TTC549 (cell line): ENCODE measurements at regions not wholly inside any gene's neighbourhood (a gene's known extent, or its start where the extent isn't known, plus 50 kb on each side); places are given as distances from the start of the nearest gene placed in this dataset.
A peak's percentile ranks its signal among the peaks of the same experiment; 100 is the strongest.

Experiments
- FAIRE-seq: peaks from 2 replicates; lab custom pipeline; 2012; peaks lifted over from hg19 to GRCh38; lab: Jason Lieb, UNC

- no peak for FAIRE-seq
Observed at GRCh38 chr1:96002969-96003964, 718.3 kb upstream of the PTBP2 start.

GRCh38 chr1:96009831-96010434 lies 711.7 kb upstream of the PTBP2 start:
- FAIRE-seq: no peak

DNA sequence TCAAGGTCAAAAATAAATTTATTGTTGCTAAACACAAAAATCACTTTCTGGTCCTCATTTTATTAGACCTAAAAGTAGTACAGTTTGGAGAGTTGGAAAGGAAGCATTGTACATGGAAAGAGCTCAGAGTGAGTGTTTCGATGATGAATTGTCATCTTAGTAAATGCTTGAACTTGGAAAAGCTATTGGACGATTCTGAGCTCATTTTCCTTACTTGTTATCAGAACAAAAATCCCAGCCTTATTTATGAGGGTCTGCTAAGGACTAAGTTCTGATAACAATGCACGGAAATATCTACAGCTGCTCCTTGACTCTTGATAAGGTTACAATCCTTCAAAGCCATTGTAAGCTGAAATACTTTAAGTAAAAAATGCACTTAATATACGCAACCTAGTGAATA lies 710.0 kb upstream of the PTBP2 start:
- no peak for FAIRE-seq

- no peak for FAIRE-seq
Observed at GRCh38 chr1:96016219-96016618, 705.4 kb upstream of the PTBP2 start.

DNA sequence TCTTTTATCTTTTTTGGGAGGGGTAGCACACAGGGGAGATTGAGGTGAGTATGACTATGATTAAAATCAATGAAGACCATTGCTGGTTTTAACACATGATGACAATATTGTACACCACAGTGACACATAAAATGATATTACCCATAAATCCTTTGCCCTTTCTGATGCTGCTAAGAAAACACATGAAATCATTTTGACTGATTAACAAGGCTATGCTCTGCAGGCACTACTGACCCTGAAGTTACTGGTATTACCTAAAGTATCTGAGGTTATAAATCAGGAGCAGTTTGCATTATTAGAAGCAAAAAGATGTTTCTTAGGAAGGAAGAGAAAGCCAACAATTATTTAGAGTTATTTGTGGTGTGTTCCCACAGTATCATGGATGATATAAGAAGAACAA lies 701.2 kb upstream of the PTBP2 start:
- FAIRE-seq: no peak

DNA sequence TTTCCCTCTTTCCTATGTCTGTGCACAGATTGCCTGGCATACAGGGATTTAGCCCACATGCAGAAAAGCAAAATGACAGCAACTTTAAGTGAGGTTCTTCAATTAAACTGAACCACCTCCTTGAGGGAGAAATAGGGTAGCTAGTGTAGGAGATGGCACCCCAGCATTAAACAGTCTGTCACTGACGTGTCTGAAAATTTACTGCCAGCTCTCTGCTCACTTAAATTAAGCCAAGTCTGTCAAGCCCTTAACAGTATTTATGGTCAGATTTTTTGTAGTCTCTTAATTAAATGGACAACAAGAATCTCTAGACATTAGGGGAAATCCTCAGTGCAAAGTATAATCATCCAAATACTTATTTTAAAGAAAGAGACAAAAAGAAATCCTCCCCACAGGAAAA lies 696.5 kb upstream of the PTBP2 start:
- no peak for FAIRE-seq

GRCh38 chr1:96028071-96028470 lies 693.5 kb upstream of the PTBP2 start:
- no peak for FAIRE-seq

DNA sequence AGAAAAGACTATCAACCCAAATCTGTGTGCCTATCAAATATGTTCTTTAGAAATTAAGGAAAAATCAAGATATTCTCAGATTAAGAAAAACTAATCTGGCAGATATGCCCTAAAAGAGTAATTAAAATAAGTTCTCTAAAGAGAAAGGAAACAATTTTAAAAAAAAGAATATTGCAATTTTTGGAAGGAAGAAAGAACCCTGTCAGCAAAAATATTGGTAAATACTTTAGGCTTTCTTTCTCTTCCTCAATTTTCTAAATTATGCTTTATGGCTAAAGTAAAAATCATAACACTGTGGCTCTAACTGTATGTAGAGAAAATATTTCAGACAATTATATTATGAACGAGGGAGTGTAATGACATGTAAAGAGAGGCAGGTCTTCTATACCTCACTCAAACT lies 691.3 kb upstream of the PTBP2 start:
- no peak for FAIRE-seq

- peak; percentile 83 for FAIRE-seq
Observed at GRCh38 chr1:96034006-96034405, 687.6 kb upstream of the PTBP2 start.

- no peak for FAIRE-seq
Observed at GRCh38 chr1:96036763-96037162, 684.8 kb upstream of the PTBP2 start.

- FAIRE-seq: peak; percentile 78
Observed at GRCh38 chr1:96038636-96039035, 682.9 kb upstream of the PTBP2 start.

DNA sequence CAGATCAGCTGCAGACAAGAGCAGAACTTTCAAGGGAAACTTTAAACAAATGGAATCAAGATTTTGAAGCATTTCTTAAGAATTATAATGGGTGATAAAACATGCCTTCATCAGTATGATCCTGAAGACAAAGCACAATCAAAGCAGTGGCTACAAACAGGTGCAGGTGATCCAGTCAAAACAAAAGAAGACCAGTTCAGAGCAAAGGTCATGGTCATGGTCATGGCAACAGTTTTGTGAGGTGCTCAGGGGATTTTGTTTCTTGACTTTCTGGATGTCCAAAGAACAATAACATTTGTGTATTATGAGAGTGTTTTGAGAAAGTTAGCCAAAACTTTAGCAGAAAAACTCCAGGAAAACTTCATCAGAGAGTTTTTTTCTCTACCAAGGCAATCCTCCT lies 681.7 kb upstream of the PTBP2 start:
- no peak for FAIRE-seq

DNA sequence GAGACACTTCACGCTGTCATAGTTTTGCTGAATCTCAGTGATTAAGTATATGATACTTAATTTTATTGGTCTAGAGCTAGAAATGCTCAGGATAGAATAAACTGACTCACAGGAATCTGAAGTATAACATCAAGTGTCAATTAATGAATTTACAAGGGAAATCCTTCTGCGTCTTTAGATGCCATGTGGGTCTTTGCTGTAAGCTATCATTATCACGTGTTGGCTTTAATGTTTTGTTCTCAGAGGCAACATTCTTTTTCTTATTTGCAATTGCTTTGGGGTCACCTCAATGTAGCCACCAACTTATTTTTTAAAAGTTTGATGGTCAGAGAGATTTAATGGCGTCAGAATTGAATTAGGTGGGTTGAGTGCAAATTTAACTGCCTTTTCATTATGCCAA lies 680.1 kb upstream of the PTBP2 start:
- no peak for FAIRE-seq

DNA sequence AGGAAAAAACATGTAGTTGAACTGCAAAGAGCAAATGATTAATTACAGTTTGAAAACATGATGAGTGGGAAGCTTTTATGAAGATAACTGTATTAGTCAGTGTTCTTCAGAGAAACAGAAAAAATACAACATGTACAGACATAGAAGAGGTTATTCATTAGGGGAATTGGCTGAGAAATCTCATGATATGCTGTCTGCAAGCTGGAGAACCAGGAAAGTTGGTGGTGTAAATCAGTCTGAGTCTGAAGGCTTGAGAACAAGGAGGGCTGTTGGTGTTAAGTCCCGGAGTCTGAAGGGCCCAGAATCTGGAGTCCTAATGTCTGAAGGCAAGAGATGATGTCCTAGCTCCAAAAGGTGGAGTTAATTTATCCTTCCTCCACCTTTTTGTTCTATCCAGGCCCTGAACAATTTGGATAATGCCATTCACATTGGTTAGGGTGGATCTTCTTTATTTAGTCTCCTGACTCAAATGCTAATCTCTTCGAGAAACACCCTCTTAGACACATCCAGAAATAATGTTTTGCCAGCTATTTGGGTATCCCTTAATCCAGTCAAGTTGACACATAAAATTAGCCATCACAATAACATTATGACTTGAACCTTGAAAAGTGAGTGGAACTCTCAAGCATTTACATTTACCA lies 672.9 kb upstream of the PTBP2 start:
- no peak for FAIRE-seq

DNA sequence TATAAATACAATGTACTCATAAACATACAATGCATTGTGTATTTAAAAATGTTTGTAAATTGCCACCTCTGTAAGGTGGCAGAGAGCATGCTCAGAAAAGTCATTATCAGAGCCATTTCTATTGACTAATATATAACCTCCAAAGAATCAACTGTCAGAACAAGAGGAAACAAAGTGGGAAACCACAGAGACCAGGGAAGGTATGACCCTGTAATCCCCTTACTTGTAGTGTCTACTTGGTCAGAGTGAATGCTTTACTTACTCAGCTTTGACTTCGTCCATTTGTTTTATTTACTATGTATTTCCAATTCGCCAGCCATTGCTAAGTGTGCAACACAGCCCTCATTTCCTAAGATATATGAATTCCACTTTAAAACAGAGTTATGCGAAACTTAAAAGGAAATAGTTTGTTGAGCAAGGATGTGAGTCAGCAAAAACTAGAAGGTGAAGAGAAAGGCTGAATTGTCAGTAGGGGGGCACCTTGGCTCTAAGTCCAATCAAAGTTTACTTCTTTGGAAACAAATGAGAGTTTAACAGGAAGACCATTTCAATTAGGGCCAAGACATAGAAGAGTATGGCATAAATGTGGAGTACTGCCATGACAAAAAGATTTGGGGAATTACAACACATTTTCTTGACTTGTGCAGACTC lies 671.7 kb upstream of the PTBP2 start:
- no peak for FAIRE-seq

- FAIRE-seq: no peak
Observed at GRCh38 chr1:96059276-96059675, 662.3 kb upstream of the PTBP2 start.

DNA sequence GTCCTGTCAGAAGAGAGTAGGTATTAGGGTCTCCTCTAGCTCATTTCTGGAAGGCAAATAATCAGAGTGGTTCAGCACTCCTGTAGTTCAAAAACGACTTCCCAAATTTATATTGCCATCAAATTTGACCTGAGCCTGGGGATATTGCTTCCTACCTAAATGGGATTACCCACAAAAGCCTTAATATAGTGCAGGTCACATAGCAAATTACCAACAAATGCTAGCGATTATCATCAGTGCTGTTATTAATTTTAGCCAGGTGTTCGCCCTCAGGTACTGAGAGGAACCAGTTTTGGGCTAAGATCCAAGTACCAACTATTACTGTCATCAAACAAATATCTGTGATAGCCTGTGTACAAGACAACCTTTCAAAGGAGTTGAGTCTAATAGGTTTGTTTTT lies 661.8 kb upstream of the PTBP2 start:
- FAIRE-seq: no peak

DNA sequence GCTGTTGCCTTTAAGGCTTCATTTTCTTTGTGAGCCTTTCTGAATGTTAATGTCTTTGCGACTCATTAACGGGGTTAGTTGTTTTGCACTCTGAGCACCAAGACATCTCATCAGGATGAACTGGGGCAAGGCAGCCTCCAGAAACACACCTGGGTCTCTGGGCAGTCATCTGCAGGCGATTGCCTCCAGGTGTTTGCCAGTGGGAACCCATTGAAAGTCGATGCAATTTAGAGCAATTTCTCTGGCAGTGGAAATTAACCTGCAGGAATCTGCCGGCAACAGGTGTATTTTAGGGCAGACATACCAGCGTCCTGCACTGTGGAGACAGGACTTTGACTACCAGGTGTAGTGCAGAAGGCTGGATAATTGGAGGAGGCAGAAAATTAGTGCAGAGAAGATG lies 661.0 kb upstream of the PTBP2 start:
- FAIRE-seq: no peak

GRCh38 chr1:96072021-96072420 lies 649.6 kb upstream of the PTBP2 start:
- FAIRE-seq: no peak

GRCh38 chr1:96073100-96073499 lies 648.5 kb upstream of the PTBP2 start:
- no peak for FAIRE-seq

GRCh38 chr1:96074422-96074821 lies 647.2 kb upstream of the PTBP2 start:
- no peak for FAIRE-seq

DNA sequence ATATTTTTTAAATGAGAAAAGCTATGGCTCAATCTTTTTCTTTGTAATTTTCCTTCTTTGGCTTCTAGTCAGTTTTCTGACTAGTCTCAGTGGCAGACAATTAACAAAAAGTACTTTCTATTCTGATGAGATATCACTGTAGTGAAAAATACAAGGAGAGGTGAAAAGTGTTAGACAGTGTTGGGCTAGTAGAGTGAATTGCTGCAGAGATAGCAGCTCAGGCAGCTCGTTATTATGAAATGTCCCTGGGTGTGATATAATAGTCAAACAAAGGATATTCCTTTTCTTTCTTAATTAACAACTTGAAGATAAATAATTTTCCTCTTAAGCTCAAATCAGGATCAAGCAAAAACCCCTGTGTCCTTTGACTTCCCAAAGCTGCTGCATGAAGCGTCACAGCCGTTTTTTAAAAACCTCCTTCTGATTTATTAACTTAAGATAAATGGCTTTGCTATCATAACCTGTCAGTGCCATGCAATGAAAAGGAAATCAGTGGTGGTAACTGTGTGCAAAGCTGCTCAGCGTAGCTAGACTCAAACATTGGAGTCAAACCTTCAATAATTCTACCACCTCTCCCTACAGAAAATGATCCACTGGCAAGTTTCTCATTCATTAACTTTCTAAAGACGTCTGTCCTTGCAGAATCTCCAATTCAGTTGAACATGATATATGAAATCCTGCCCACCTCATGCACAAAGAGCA lies 646.6 kb upstream of the PTBP2 start:
- no peak for FAIRE-seq
